A673 (cell line): ENCODE measurements at regions not wholly inside any gene's neighbourhood (a gene's known extent, or its start where the extent isn't known, plus 50 kb on each side); places are given as distances from the start of the nearest gene placed in this dataset.

Experiments
- BruUV-seq: library from RNA; stranded (reverse); fragments of 400-500 nt; replicated peaks from 2 replicates; lab custom pipeline; 2021; lab: Mats Ljungman, UMichigan
- CTCF ChIA-PET: fragments of 300-600 bp; sonication (Branson Sonifier 250); formaldehyde crosslinking; loops from one replicate; lab custom pipeline; 2022; ENCODE audit warnings: antibody characterized with exemption; lab: Charles Lee
- POLR2A ChIA-PET: fragments of 300-600 bp; sonication (Branson Sonifier 250); formaldehyde crosslinking; loops from one replicate; lab custom pipeline; 2022; ENCODE audit warnings: antibody characterized with exemption; ENCODE audit not compliant: low non-redundant PET; lab: Charles Lee
- DNase-seq: peaks from one replicate; pipeline ENCODE4 v3.0.0-alpha.2; 2015; ENCODE audit warnings: low spot score
- H3K27ac ChIP-seq: fragments of 200-600 bp; sonication (generic); 2 replicates; pipeline ENCODE4 v1.5.1; 2016; ENCODE audit warnings: mixed run types, low read depth, mild to moderate bottlenecking, mixed read lengths, antibody characterized with exemption, low read length; ENCODE audit not compliant: poor library complexity, severe bottlenecking
- H3K27me3 ChIP-seq: fragments of 200-600 bp; sonication (generic); replicated peaks from 2 replicates; pipeline ENCODE4 v1.6.1; 2017; ENCODE audit warnings: mixed run types, low read depth, mild to moderate bottlenecking, mixed read lengths, antibody characterized with exemption, low read length; ENCODE audit not compliant: insufficient read depth, poor library complexity
- H3K36me3 ChIP-seq: fragments of 200-600 bp; sonication (generic); 2 replicates; pipeline ENCODE4 v1.6.1; 2016; ENCODE audit warnings: mixed run types, mild to moderate bottlenecking, mixed read lengths, antibody characterized with exemption, low read length; ENCODE audit not compliant: insufficient read depth, poor library complexity, severe bottlenecking
- H3K4me1 ChIP-seq: fragments of 200-600 bp; sonication (generic); 2 replicates; pipeline ENCODE4 v1.6.1; 2017; ENCODE audit warnings: mixed run types, mild to moderate bottlenecking, mixed read lengths, antibody characterized with exemption, low read length; ENCODE audit not compliant: insufficient read depth, poor library complexity, severe bottlenecking
- H3K4me3 ChIP-seq: fragments of 200-600 bp; sonication (generic); 2 replicates; pipeline ENCODE4 v1.5.1; 2016; ENCODE audit warnings: low read depth, mixed run types, mild to moderate bottlenecking, mixed read lengths, low read length; ENCODE audit not compliant: poor library complexity, severe bottlenecking
- H3K9me3 ChIP-seq: fragments of 200-600 bp; sonication (generic); 2 replicates; pipeline ENCODE4 v1.6.1; 2016; ENCODE audit warnings: mixed run types, low read depth, mild to moderate bottlenecking, mixed read lengths, antibody characterized with exemption, low read length; ENCODE audit not compliant: poor library complexity, severe bottlenecking
- CTCF ChIP-seq: fragments of 300-800, 200-600 bp; sonication (generic); conservative IDR thresholded peaks from 2 replicates; pipeline ENCODE4 v1.5.1; 2017; ENCODE audit warnings: low read depth, mild to moderate bottlenecking, antibody characterized with exemption, low read length, moderate library complexity, mixed read lengths
- EZH2 ChIP-seq: fragments of 200-600 bp; sonication (generic); IDR thresholded peaks from 2 replicates; pipeline ENCODE4 v1.6.1; 2017; ENCODE audit warnings: borderline replicate concordance, low read depth, mild to moderate bottlenecking, mixed read lengths, antibody characterized with exemption, low read length; ENCODE audit not compliant: poor library complexity, severe bottlenecking
- intact Hi-C: fragments of 100-400 bp; cut with micrococcal nuclease; formaldehyde crosslinking; loops from one replicate; pipeline ENCODE4 v1.10.0; 2022; ENCODE audit not compliant: unreplicated experiment

GRCh38 chr3:152071924-152072323, 196.8 kb upstream of the MBNL1 start:
- H3K4me3 ChIP-seq = no peak overlapping the region
- DNase-seq = peak; percentile 64
- TF ChIP-seq CTCF (peak; percentile 56), EZH2 (no peak)
- ChIA-PET POLR2A (no interaction called here), CTCF (interaction anchor here (0.8 to 1.3 kb wide), 2 partner anchors 112 to 401 kb away, joined by 3 read pairs; no protein-coding TSS in a partner anchor)
- no TSS peak for BruUV-seq
- no peak overlapping the region for H3K27ac ChIP-seq
- intact Hi-C loops = loop anchor here (2.0 to 10.0 kb wide), 2 partner anchors 373 to 503 kb away; no protein-coding TSS in a partner anchor
- no peaks in the 10 kb centered on the region for H3K36me3 ChIP-seq
- H3K4me1 ChIP-seq = peaks cover 11% of the 10 kb centered on the region
- no peaks in the 10 kb centered on the region for H3K9me3 ChIP-seq
- no peaks in the 10 kb centered on the region for H3K27me3 ChIP-seq

GRCh38 chr3:152073267-152073666, 195.5 kb upstream of the MBNL1 start:
- peaks cover 11% of the 10 kb centered on the region for H3K4me1 ChIP-seq
- no peaks in the 10 kb centered on the region for H3K36me3 ChIP-seq
- no peaks in the 10 kb centered on the region for H3K27me3 ChIP-seq
- H3K9me3 ChIP-seq = no peaks in the 10 kb centered on the region
- intact Hi-C loops = loop anchor here (1.0 to 10.0 kb wide), 3 partner anchors 372 to 502 kb away; no protein-coding TSS in a partner anchor
- DNase-seq = peak; percentile 84
- peak overlapping the region; percentile 49 for H3K27ac ChIP-seq
- no TSS peak for BruUV-seq
- TF ChIP-seq EZH2 = no peak
- peak; percentile 43; the same call in 1 of the 2 replicates for TF ChIP-seq CTCF
- ChIA-PET CTCF (interaction anchor here (1.1 kb wide), 1 partner anchor 371 kb away, joined by 3 read pairs; no protein-coding TSS in a partner anchor), POLR2A (no interaction called here)
- H3K4me3 ChIP-seq = no peak overlapping the region

- H3K36me3 ChIP-seq = no peaks in the 10 kb centered on the region
- no TSS peak for BruUV-seq
- DNase-seq = no peak
- H3K27ac ChIP-seq = no peak overlapping the region
- ChIA-PET CTCF (no interaction called here), POLR2A (no interaction called here)
- TF ChIP-seq EZH2 (no peak), CTCF (no peak)
- no peaks in the 10 kb centered on the region for H3K27me3 ChIP-seq
- H3K4me3 ChIP-seq = no peak overlapping the region
- intact Hi-C loops = loop anchor here (10.0 kb wide), 1 partner anchor 499 kb away; no protein-coding TSS in a partner anchor
- peaks cover 11% of the 10 kb centered on the region for H3K4me1 ChIP-seq
- H3K9me3 ChIP-seq = no peaks in the 10 kb centered on the region
These were observed 192.6 kb upstream of the MBNL1 start for GRCh38 chr3:152076148-152076547.
